ENCODE measurements at regions not wholly inside any gene's neighbourhood (a gene's known extent, or its start where the extent isn't known, plus 50 kb on each side); places are given as distances from the start of the nearest gene placed in this dataset.

GRCh38 chr3:95718168-95718567, 1096.2 kb upstream of the EPHA6 start:
- Histone ChIP-seq H2AFZ (ENCODE audit: low read depth, low read length, severe bottlenecking) (no peak overlapping the region), H3K27me3 (ENCODE audit: low read length) (no peaks in the 10 kb centered on the region), H3K9me3 (ENCODE audit: insufficient read depth, low read length) (no peaks in the 10 kb centered on the region), H3F3A (ENCODE audit: insufficient read depth) (no peaks in the 10 kb centered on the region), H3K4me2 (ENCODE audit: low read depth, low read length, poor library complexity, severe bottlenecking) (no peak overlapping the region), H4K20me1 (ENCODE audit: low read depth, low read length) (no peaks in the 10 kb centered on the region), H3K79me2 (ENCODE audit: insufficient read depth, low read length) (no peaks in the 10 kb centered on the region), H3K4me3 (ENCODE audit: insufficient read depth, low read length, poor library complexity, severe bottlenecking) (no peak overlapping the region), H3K36me3 (ENCODE audit: low read length) (no peaks in the 10 kb centered on the region), H3K9ac (ENCODE audit: low read length) (no peak overlapping the region), H3K27ac (ENCODE audit: low read depth, low read length) (no peak overlapping the region), H3K9me2 (replicated peaks; ENCODE audit: insufficient read depth, low read length) (no peaks in the 10 kb centered on the region)
- TF ChIP-seq EZH2phosphoT487 (conservative IDR thresholded peaks at IDR 0.05; ENCODE audit: low read length) = no peak
- no peak for TF ChIP-seq CTCF (IDR thresholded peaks at IDR 0.05; ENCODE audit: insufficient read depth, low read length, poor library complexity, severe bottlenecking)

GRCh38 chr3:95719481-95719880, 1094.9 kb upstream of the EPHA6 start:
- TF ChIP-seq EZH2phosphoT487 (conservative IDR thresholded peaks at IDR 0.05; ENCODE audit: low read length) (no peak), CTCF (IDR thresholded peaks at IDR 0.05; ENCODE audit: insufficient read depth, low read length, poor library complexity, severe bottlenecking) (no peak)
- Histone ChIP-seq H3K79me2 (ENCODE audit: insufficient read depth, low read length) (no peaks in the 10 kb centered on the region), H2AFZ (ENCODE audit: low read depth, low read length, severe bottlenecking) (no peak overlapping the region), H4K20me1 (ENCODE audit: low read depth, low read length) (no peaks in the 10 kb centered on the region), H3K36me3 (ENCODE audit: low read length) (no peaks in the 10 kb centered on the region), H3K9me3 (ENCODE audit: insufficient read depth, low read length) (no peaks in the 10 kb centered on the region), H3K4me2 (ENCODE audit: low read depth, low read length, poor library complexity, severe bottlenecking) (no peak overlapping the region), H3K9me2 (replicated peaks; ENCODE audit: insufficient read depth, low read length) (no peaks in the 10 kb centered on the region), H3K27ac (ENCODE audit: low read depth, low read length) (no peak overlapping the region), H3K27me3 (ENCODE audit: low read length) (no peaks in the 10 kb centered on the region), H3K9ac (ENCODE audit: low read length) (no peak overlapping the region), H3F3A (ENCODE audit: insufficient read depth) (no peaks in the 10 kb centered on the region), H3K4me3 (ENCODE audit: insufficient read depth, low read length, poor library complexity, severe bottlenecking) (no peak overlapping the region)

GRCh38 chr3:95721938-95722337, 1092.5 kb upstream of the EPHA6 start:
- H3K4me2 ChIP-seq (ENCODE audit: low read depth, low read length, poor library complexity, severe bottlenecking) = no peak overlapping the region
- H3K27me3 ChIP-seq (ENCODE audit: low read length) = no peaks in the 10 kb centered on the region
- no peak for TF ChIP-seq CTCF (IDR thresholded peaks at IDR 0.05; ENCODE audit: insufficient read depth, low read length, poor library complexity, severe bottlenecking)
- no peak overlapping the region for H2AFZ ChIP-seq (ENCODE audit: low read depth, low read length, severe bottlenecking)
- H3K4me3 ChIP-seq (ENCODE audit: insufficient read depth, low read length, poor library complexity, severe bottlenecking) = no peak overlapping the region
- no peaks in the 10 kb centered on the region for H3K36me3 ChIP-seq (ENCODE audit: low read length)
- no peaks in the 10 kb centered on the region for H3K9me2 ChIP-seq (replicated peaks; ENCODE audit: insufficient read depth, low read length)
- no peak overlapping the region for H3K9ac ChIP-seq (ENCODE audit: low read length)
- H3K79me2 ChIP-seq (ENCODE audit: insufficient read depth, low read length) = no peaks in the 10 kb centered on the region
- no peaks in the 10 kb centered on the region for H4K20me1 ChIP-seq (ENCODE audit: low read depth, low read length)
- no peak overlapping the region for H3K27ac ChIP-seq (ENCODE audit: low read depth, low read length)
- H3F3A ChIP-seq (ENCODE audit: insufficient read depth) = no peaks in the 10 kb centered on the region
- H3K9me3 ChIP-seq (ENCODE audit: insufficient read depth, low read length) = no peaks in the 10 kb centered on the region

- Histone ChIP-seq H2AFZ (ENCODE audit: low read depth, low read length, severe bottlenecking) (no peak overlapping the region), H3K4me3 (ENCODE audit: insufficient read depth, low read length, poor library complexity, severe bottlenecking) (no peak overlapping the region), H3K9ac (ENCODE audit: low read length) (no peak overlapping the region), H3K36me3 (ENCODE audit: low read length) (no peaks in the 10 kb centered on the region), H3K9me3 (ENCODE audit: insufficient read depth, low read length) (no peaks in the 10 kb centered on the region), H3K27ac (ENCODE audit: low read depth, low read length) (no peak overlapping the region), H3F3A (ENCODE audit: insufficient read depth) (no peaks in the 10 kb centered on the region), H3K4me2 (ENCODE audit: low read depth, low read length, poor library complexity, severe bottlenecking) (no peak overlapping the region), H3K79me2 (ENCODE audit: insufficient read depth, low read length) (no peaks in the 10 kb centered on the region), H3K27me3 (ENCODE audit: low read length) (no peaks in the 10 kb centered on the region), H4K20me1 (ENCODE audit: low read depth, low read length) (no peaks in the 10 kb centered on the region), H3K9me2 (replicated peaks; ENCODE audit: insufficient read depth, low read length) (no peaks in the 10 kb centered on the region)
- no peak for TF ChIP-seq CTCF (IDR thresholded peaks at IDR 0.05; ENCODE audit: insufficient read depth, low read length, poor library complexity, severe bottlenecking)
- no peak for TF ChIP-seq EZH2phosphoT487 (conservative IDR thresholded peaks at IDR 0.05; ENCODE audit: low read length)
Observed at GRCh38 chr3:95725770-95726169, 1088.6 kb upstream of the EPHA6 start.
